Effector memory CD8-positive, alpha-beta T cell (primary cell): ENCODE measurements at regions not wholly inside any gene's neighbourhood (a gene's known extent, or its start where the extent isn't known, plus 50 kb on each side); places are given as distances from the start of the nearest gene placed in this dataset.
"Not testable (repeated sequence)": the region's sequence is repeated elsewhere in the genome, so short reads cannot be mapped to it uniquely, and the experiment has no call there.

Experiments
- ATAC-seq: fragments of 150-1000 bp; cut with Tn5 transposase; replicated peaks from 2 replicates; pipeline ENCODE4 v1.10.0; 2021; ENCODE audit warnings: mild to moderate bottlenecking, moderate library complexity
- DNase-seq, 3 experiments: peaks; one replicate each; pipeline ENCODE4 v3.0.0; 2021
- H3K27ac Mint-ChIP-seq, 2 donors: one replicate each; pipeline ENCODE4 v1.8.0; 2022; ENCODE audit warnings: mild to moderate bottlenecking in 2 of 2, mixed read lengths in 2 of 2, moderate library complexity in 2 of 2
- H3K27me3 Mint-ChIP-seq, 2 donors: one replicate each; pipeline ENCODE4 v1.8.0; 2022; ENCODE audit warnings: mixed read lengths in 2 of 2
- H3K36me3 Mint-ChIP-seq: one replicate; pipeline ENCODE4 v1.8.0; 2022; ENCODE audit warnings: mild to moderate bottlenecking, moderate library complexity, mixed read lengths; ENCODE audit not compliant: insufficient read depth
- H3K4me1 Mint-ChIP-seq, 2 donors: one replicate each; pipeline ENCODE4 v1.8.0; 2022; ENCODE audit warnings: low read depth in 2 of 2, mixed read lengths in 2 of 2
- H3K4me3 Mint-ChIP-seq, 2 donors: one replicate each; pipeline ENCODE4 v1.8.0; 2022; ENCODE audit warnings: mild to moderate bottlenecking in 2 of 2, mixed read lengths in 2 of 2, moderate library complexity in 2 of 2
- H3K9me3 Mint-ChIP-seq, 2 donors: one replicate each; pipeline ENCODE4 v1.8.0; 2022; ENCODE audit warnings: mixed read lengths in 2 of 2

DNA sequence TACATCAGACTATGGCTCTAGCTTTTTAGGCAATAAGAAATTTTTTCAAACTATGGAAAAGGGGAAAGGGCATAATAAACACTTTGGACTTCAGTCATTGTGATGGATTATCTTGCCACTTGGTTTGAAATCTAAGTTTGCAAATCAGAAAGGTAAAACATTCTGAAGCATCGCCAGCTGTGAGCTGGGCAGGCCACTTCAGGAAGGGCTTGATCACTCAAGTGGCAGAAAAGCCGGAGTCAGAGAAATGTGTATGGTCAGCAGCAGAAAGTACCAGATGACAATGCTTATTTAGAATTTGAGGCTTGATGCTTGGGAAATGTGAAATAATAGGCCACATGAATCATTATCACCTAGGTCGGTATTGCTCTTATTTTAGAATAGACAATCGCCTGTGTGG lies 79.7 kb downstream of the ZNF648 start:
- DNase-seq (no peak), ATAC-seq (no peak)
- Mint-ChIP-seq H3K36me3 (no peaks in the 10 kb centered on the region), H3K9me3 (peaks cover 0 to 3% of the 10 kb centered on the region in 2 donors), H3K4me3 (no peak overlapping the region), H3K4me1 (no peaks in the 10 kb centered on the region), H3K27me3 (peaks cover 32 to 42% of the 10 kb centered on the region in 2 donors), H3K27ac (no peak overlapping the region)

DNA sequence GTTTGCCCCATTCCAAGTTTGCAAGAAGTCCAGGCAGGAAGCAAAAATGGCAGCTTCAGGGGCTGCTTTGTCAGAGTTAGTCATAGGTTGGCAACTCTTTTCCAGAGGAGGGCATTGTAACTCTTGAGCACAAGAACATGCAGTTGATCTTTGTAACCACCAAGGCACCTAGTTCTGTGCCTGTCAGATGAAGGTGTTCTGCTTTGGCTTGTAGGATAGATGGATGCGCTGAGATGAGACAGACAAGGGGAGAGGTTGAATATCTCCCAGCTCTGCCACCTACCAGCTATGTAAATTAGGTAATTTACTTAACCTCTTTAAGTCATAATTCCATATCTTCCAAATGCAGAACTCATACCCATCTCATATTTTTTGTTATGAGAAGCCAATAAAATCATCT lies 89.3 kb downstream of the ZNF648 start:
- Mint-ChIP-seq H3K9me3 (peaks cover 0 to 4% of the 10 kb centered on the region in 2 donors), H3K27ac (no peak overlapping the region)

DNA sequence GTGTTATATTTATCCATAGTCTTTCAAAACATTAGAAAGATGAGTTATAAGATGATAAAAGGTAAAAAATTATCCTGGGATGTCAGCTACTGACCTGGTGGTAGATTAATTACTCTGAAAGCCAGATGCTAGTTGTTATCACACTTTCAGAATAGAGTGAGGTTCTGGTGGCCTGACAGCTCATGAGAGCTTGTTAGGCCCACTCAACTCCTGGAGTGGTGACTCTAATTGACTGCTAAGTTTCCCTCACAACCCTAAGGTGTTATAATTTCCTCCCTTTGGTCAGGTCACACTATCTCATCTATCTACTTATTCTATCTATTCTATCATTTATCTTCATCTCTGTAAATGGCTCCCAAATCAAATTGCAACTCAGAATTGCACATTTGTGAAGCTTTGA lies 90.1 kb downstream of the ZNF648 start:
- DNase-seq, result no peak
- H3K27ac Mint-ChIP-seq, result no peak overlapping the region
- no peak for ATAC-seq

More for the DNA sequence above, 89.3 kb downstream of the ZNF648 start:
- Mint-ChIP-seq H3K4me1 (no peaks in the 10 kb centered on the region), H3K36me3 (no peaks in the 10 kb centered on the region), H3K4me3 (no peak overlapping the region), H3K27me3 (peaks cover 37 to 71% of the 10 kb centered on the region in 2 donors)
- DNase-seq, result no peak
- no peak for ATAC-seq

DNA sequence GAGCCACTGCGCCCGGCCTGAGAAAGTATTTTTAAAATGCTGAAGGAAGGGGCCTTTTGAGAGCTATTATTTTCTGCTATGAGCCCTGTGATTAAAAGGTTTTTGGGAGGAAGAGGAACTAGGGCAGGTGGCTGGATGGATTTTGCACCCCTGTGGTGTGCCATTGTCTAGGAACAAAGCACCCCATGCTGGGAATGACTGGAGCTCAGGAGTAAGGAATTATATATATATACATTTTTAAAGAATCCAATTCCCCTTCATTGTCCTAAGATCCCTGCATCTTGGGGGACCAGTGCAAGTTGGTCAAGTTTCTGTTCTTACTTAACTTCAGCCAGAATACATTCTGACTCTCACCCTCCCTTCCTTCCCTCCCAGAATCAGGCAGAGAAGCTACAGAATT lies 91.6 kb downstream of the ZNF648 start:
- H3K36me3 Mint-ChIP-seq, result no peaks in the 10 kb centered on the region
- no peaks in the 10 kb centered on the region for H3K9me3 Mint-ChIP-seq
- H3K4me1 Mint-ChIP-seq, result no peaks in the 10 kb centered on the region
- no peak overlapping the region for H3K4me3 Mint-ChIP-seq
- peaks cover 27 to 50% of the 10 kb centered on the region in 2 donors for H3K27me3 Mint-ChIP-seq
- no peak overlapping the region for H3K27ac Mint-ChIP-seq
- DNase-seq, result no peak
- ATAC-seq, result no peak

More for the DNA sequence above, 90.1 kb downstream of the ZNF648 start:
- Mint-ChIP-seq H3K27me3 (peaks cover 37 to 65% of the 10 kb centered on the region in 2 donors), H3K9me3 (peaks cover 0 to 4% of the 10 kb centered on the region in 2 donors), H3K4me3 (no peak overlapping the region), H3K36me3 (no peaks in the 10 kb centered on the region), H3K4me1 (no peaks in the 10 kb centered on the region)

DNA sequence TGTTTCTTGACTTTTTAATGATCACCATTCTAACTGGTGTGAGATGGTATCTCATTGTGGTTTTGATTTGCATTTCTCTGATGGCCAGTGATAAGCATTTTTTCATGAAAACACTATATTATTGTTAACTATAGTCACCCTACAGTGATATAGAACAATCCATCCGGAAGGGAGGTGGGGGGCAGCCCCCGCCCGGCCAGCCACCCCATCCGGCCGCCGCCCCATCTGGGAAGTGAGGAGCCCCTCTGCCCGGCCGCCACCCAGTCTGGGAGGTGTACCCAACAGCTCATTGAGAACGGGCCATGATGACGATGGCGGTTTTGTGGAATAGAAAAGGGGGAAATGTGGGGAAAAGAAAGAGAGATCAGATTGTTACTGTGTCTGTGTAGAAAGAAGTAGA lies 106.8 kb downstream of the ZNF648 start:
- Mint-ChIP-seq H3K27me3 (peaks cover 2 to 13% of the 10 kb centered on the region in 2 donors), H3K9me3 (peaks cover 16 to 18% of the 10 kb centered on the region in 2 donors)
- not testable (repeated sequence) for H3K27ac Mint-ChIP-seq, H3K4me3 Mint-ChIP-seq, H3K36me3 Mint-ChIP-seq, ATAC-seq, H3K4me1 Mint-ChIP-seq, DNase-seq

DNA sequence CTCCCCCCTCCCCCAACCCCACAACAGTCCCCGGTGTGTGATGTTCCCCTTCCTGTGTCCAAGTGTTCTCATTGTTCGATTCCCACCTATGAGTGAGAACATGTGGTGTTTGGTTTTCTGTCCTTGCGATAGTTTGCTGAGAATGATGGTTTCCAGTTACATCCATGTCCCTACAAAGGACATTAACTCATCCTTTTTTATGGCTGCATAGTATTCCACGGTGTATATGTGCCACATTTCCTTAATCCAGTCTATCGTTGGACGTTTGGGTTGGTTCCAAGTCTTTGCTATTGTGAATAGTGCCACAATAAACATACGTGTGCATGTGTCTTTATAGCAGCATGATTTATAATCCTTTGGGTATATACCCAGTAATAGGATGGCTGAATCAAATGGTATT lies 107.3 kb downstream of the ZNF648 start:
- H3K27ac Mint-ChIP-seq, DNase-seq, H3K4me3 Mint-ChIP-seq, H3K4me1 Mint-ChIP-seq, H3K36me3 Mint-ChIP-seq, ATAC-seq: not testable (repeated sequence)
- peaks cover 0 to 13% of the 10 kb centered on the region in 2 donors for H3K27me3 Mint-ChIP-seq
- H3K9me3 Mint-ChIP-seq, result peaks cover 13% of the 10 kb centered on the region in 2 donors

DNA sequence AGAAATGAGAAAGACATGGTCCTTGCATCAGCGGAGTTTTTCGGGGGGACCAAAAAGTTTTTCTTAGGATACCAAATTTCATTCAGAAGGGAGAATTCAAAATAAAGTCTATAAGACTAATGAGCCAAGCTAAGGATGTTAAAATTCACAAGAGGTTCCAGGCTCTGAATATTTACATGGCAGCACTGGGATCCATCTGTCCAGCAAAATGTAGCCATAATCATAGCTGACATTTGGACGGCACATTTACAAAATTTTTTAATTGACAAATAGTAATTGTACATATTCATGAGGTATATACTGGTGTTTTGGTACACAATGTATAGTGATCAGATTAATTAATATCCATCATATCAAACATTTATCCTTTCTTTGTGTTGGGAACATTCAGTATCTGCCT lies 107.9 kb downstream of the ZNF648 start:
- no peak for ATAC-seq
- peaks cover 0 to 13% of the 10 kb centered on the region in 2 donors for H3K27me3 Mint-ChIP-seq

DNA sequence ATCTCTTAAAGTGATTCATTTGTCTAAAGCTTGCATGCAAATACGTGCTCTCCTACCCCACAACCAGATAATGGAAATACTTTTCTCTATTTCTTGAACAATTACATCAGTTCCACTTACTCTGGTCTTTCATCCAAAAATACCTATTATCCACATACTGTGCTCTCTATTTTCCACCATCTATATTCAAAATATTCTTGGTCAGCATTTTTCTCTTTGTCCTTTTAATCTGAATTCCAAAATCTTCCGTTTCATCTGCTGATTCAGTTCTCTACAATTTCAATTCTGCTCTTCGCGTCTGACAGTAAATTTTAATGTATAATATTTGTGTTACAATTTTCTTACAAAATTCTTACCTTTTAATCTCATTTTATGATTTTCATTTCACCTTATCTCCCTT lies 110.3 kb downstream of the ZNF648 start:
- no peaks in the 10 kb centered on the region for H3K36me3 Mint-ChIP-seq
- ATAC-seq (no peak), DNase-seq (no peak)
- H3K27me3 Mint-ChIP-seq, result peaks cover 5 to 8% of the 10 kb centered on the region in 2 donors
- peaks cover 0 to 8% of the 10 kb centered on the region in 2 donors for H3K9me3 Mint-ChIP-seq
- H3K4me1 Mint-ChIP-seq, result no peaks in the 10 kb centered on the region
- H3K27ac Mint-ChIP-seq, result no peak overlapping the region
- no peak overlapping the region for H3K4me3 Mint-ChIP-seq

More for the DNA sequence above, 107.9 kb downstream of the ZNF648 start:
- Mint-ChIP-seq H3K36me3 (no peaks in the 10 kb centered on the region), H3K4me1 (no peaks in the 10 kb centered on the region), H3K9me3 (peaks cover 7 to 10% of the 10 kb centered on the region in 2 donors), H3K4me3 (no peak overlapping the region), H3K27ac (no peak overlapping the region)
- no peak for DNase-seq

DNA sequence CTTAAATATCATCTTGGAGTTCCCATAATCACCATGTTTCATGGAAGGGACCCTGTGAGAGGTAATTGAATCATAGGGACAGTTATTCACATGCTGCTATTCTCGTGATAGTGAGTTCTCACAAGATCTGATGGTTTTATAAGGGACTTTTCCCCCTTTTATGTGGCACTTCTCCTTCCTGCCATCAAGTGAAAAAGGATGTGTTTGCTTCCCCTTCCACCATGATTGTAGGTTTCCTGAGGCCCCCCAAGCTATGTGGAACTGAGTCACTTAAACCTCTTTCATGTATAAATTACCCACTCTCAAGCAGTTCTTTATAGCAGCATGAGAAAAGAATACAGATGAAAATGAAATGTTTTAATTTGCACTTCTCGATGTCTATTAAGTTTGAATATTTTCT lies 112.0 kb downstream of the ZNF648 start:
- H3K9me3 Mint-ChIP-seq, result peaks cover 0 to 5% of the 10 kb centered on the region in 2 donors
- H3K36me3 Mint-ChIP-seq, result no peaks in the 10 kb centered on the region
- H3K27ac Mint-ChIP-seq, result no peak overlapping the region
- peaks cover 17 to 23% of the 10 kb centered on the region in 2 donors for H3K27me3 Mint-ChIP-seq
- no peak for ATAC-seq
- DNase-seq, result no peak
- no peaks in the 10 kb centered on the region for H3K4me1 Mint-ChIP-seq
- no peak overlapping the region for H3K4me3 Mint-ChIP-seq

DNA sequence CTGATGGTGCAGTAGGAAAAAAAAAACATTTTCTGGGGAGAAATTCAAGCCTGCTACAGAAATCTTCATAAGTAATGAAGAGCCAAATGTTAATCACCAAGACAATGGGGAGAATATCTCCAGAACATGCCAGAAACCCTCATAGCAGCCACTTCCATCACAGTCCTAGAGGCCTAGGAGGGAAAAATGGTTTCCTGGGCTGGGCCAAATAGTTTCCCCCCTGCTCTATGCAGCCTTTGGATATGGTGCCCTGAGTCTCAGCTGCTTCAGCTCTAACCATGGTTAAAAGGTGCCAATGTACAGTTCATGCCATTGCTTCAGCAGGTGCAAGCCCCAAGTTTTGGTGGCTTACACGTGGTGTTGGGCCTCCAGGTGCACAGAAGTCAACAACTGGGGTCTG lies 113.1 kb downstream of the ZNF648 start:
- Mint-ChIP-seq H3K36me3 (no peaks in the 10 kb centered on the region), H3K4me1 (no peaks in the 10 kb centered on the region), H3K27me3 (peaks cover 28 to 34% of the 10 kb centered on the region in 2 donors), H3K4me3 (no peak overlapping the region), H3K9me3 (peaks cover 0 to 5% of the 10 kb centered on the region in 2 donors), H3K27ac (no peak overlapping the region)
- no peak for DNase-seq
- ATAC-seq, result no peak

DNA sequence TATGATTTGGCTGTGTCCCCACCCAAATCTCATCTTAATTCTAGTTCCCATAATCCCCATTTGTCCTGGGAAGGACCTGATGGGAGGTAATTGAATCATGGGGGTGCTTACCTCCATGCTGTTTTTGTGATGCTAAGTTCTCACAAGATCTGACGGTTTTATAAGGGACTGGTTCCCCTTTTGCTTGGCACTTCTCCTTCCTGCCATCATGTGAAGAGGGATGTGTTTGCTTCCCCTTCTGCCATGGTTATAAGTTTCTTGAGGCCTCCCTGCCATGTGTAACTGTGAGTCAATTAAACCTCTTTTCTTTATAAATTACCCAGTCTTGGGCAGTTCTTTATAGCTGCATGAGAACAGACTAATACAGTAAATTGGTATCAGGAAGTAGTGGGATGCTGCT lies 114.1 kb downstream of the ZNF648 start:
- H3K27me3 Mint-ChIP-seq, result peaks cover 37 to 42% of the 10 kb centered on the region in 2 donors
- no peak overlapping the region for H3K4me3 Mint-ChIP-seq
- no peak overlapping the region for H3K27ac Mint-ChIP-seq
- DNase-seq (no peak), ATAC-seq (no peak)
- no peaks in the 10 kb centered on the region for H3K4me1 Mint-ChIP-seq
- H3K36me3 Mint-ChIP-seq, result no peaks in the 10 kb centered on the region
- peaks cover 0 to 5% of the 10 kb centered on the region in 2 donors for H3K9me3 Mint-ChIP-seq

DNA sequence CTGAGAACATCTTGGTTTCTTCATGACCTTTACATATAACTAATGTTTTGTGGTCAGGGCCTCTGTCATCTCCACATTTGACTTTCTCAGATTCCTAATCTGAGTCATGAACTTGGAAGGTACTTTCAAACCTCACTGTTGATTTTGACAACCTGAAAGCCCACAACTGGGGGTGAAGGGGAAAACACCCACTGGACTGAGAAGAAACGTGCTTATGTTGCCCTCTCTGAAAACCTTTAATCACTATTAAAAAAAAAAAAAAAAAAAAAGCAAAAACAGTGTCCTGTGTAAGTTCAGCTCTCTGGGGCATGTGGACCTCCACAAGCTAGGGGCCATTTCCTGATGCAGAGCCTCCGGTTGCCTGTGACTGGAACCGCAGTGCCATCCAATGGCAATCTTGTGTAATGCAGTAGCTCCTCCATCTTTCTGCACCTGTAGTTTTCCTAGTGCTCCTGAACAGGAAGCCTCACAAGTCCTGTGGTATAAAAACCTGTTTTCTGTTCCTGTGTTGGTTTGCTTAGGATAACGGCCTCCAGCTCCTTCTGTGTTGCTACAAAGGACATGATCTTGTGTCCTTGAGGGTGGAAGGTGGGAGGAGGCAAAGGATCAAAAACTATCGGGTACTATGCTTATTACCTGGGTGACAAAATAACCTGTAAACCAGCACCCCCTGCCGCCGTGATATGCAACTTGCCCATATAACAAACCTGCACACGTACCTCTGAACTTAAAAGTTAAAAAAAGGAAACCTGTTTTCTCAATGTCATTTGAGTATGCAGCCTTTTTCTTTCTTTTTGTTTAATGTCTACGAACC lies 124.5 kb downstream of the ZNF648 start:
- Mint-ChIP-seq H3K27ac (no peak overlapping the region), H3K4me3 (no peak overlapping the region), H3K36me3 (no peaks in the 10 kb centered on the region), H3K4me1 (no peaks in the 10 kb centered on the region), H3K27me3 (peaks cover 5 to 10% of the 10 kb centered on the region in 2 donors), H3K9me3 (no peaks in the 10 kb centered on the region)
- peak in 1 of 3 experiments; percentile 26 for DNase-seq
- ATAC-seq, result peak; percentile 68

DNA sequence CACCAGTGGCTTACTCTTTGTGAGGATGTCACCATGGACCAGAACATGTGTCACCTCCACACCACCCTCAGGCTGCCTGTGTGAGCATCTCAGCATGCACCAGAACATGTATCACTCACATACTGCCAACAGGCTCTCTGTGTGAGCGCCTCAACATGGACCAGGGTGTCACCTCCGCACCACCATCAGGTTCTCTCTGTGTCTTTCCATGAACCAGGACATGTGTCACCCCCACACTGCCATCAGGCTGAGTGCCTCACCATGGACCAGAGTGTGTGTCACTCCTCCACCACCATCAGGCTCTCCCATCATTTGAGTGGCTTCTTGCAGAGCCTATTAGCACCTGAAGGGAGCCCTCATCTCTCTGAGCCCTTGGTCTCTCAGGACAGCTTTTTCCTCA lies 125.2 kb downstream of the ZNF648 start:
- H3K9me3 Mint-ChIP-seq, result no peaks in the 10 kb centered on the region
- no peak overlapping the region for H3K4me3 Mint-ChIP-seq
- DNase-seq, result no peak
- ATAC-seq, result no peak
- H3K27me3 Mint-ChIP-seq, result peaks cover 6 to 11% of the 10 kb centered on the region in 2 donors
- H3K27ac Mint-ChIP-seq, result no peak overlapping the region
- H3K4me1 Mint-ChIP-seq, result no peaks in the 10 kb centered on the region
- H3K36me3 Mint-ChIP-seq, result no peaks in the 10 kb centered on the region

DNA sequence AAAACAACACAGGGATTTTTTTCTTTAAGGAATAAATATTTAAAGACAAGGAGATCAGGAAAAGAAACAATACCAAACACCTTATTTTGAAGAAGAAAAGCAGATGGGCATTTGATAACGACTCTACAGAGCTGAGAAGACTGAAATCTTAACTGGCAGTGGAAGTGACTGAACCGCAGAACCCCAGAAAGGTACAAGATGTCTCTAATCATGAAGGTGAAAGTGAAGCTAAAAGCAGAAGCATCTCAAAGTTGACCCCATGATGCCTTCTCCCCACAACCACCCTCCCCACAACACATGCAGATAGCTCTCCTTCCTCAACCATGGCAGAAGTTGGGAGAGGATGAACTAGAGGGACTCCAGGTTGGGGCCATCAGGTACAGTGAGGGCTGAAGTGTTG lies 129.6 kb downstream of the ZNF648 start:
- DNase-seq (no peak), ATAC-seq (no peak)
- peaks cover 23 to 25% of the 10 kb centered on the region in 2 donors for H3K27me3 Mint-ChIP-seq
- H3K36me3 Mint-ChIP-seq, result no peaks in the 10 kb centered on the region
- H3K4me3 Mint-ChIP-seq, result no peak overlapping the region
- H3K27ac Mint-ChIP-seq, result no peak overlapping the region
- H3K4me1 Mint-ChIP-seq, result no peaks in the 10 kb centered on the region
- H3K9me3 Mint-ChIP-seq, result no peaks in the 10 kb centered on the region
